Inflammatory macrophage (primary cell): ENCODE measurements at regions not wholly inside any gene's neighbourhood (a gene's known extent, or its start where the extent isn't known, plus 50 kb on each side); places are given as distances from the start of the nearest gene placed in this dataset.

Experiments used
- DNase-seq, 2 donors: peaks; one replicate each; pipeline ENCODE4 v3.0.0-alpha.2; 2020 to 2022

GRCh38 chr5:28219539-28219938 is 1181.2 kb upstream of the CDH9 start:
- DNase-seq = no peak

- no peak for DNase-seq
These were observed 1179.3 kb upstream of the CDH9 start for GRCh38 chr5:28217695-28218094.

GRCh38 chr5:28216939-28217360 is 1178.6 kb upstream of the CDH9 start:
- DNase-seq = no peak

GRCh38 chr5:28215091-28215490 is 1176.7 kb upstream of the CDH9 start:
- DNase-seq = no peak

GRCh38 chr5:28214292-28214691 is 1175.9 kb upstream of the CDH9 start:
- no peak for DNase-seq

- DNase-seq = no peak
These were observed 1170.0 kb upstream of the CDH9 start for GRCh38 chr5:28208356-28208755.

- DNase-seq = no peak
These were observed 1151.6 kb upstream of the CDH9 start for GRCh38 chr5:28190011-28190410.

GRCh38 chr5:28174691-28175090 is 1136.3 kb upstream of the CDH9 start:
- DNase-seq = no peak

- DNase-seq = no peak
These were observed 1126.7 kb upstream of the CDH9 start for GRCh38 chr5:28165096-28165495.

GRCh38 chr5:28164568-28164967 is 1126.2 kb upstream of the CDH9 start:
- no peak for DNase-seq

- DNase-seq = no peak
These were observed 1118.6 kb upstream of the CDH9 start for GRCh38 chr5:28156981-28157380.

- no peak for DNase-seq
These were observed 1105.1 kb upstream of the CDH9 start for GRCh38 chr5:28143519-28143918.

- no peak for DNase-seq
These were observed 1093.8 kb upstream of the CDH9 start for GRCh38 chr5:28132151-28132550.

- DNase-seq = no peak
These were observed 1079.3 kb upstream of the CDH9 start for GRCh38 chr5:28117691-28118090.

GRCh38 chr5:28117273-28117672 is 1078.9 kb upstream of the CDH9 start:
- DNase-seq = no peak

GRCh38 chr5:28110781-28111180 is 1072.4 kb upstream of the CDH9 start:
- DNase-seq = no peak

GRCh38 chr5:28104080-28104479 is 1065.7 kb upstream of the CDH9 start:
- DNase-seq = no peak

- DNase-seq = no peak
These were observed 1045.7 kb upstream of the CDH9 start for GRCh38 chr5:28084069-28084468.

- no peak for DNase-seq
These were observed 1044.2 kb upstream of the CDH9 start for GRCh38 chr5:28082610-28083009.

- DNase-seq = no peak
These were observed 1039.2 kb upstream of the CDH9 start for GRCh38 chr5:28077291-28078240.

GRCh38 chr5:28066856-28067255 is 1028.5 kb upstream of the CDH9 start:
- no peak for DNase-seq

- no peak for DNase-seq
These were observed 1027.3 kb upstream of the CDH9 start for GRCh38 chr5:28065656-28066055.

GRCh38 chr5:28046596-28046995 is 1008.2 kb upstream of the CDH9 start:
- DNase-seq = no peak

GRCh38 chr5:28027851-28028250 is 989.5 kb upstream of the CDH9 start:
- no peak for DNase-seq

- no peak for DNase-seq
These were observed 978.8 kb upstream of the CDH9 start for GRCh38 chr5:28017178-28017577.
